HUES6 (cell line): ENCODE measurements at regions not wholly inside any gene's neighbourhood (a gene's known extent, or its start where the extent isn't known, plus 50 kb on each side); places are given as distances from the start of the nearest gene placed in this dataset.

Source experiments
- H3K27ac ChIP-seq: 2 replicates; pipeline ENCODE4 v1.7.0; 2013; ENCODE audit warnings: low read depth, mild to moderate bottlenecking, low read length, inconsistent platforms
- H3K27me3 ChIP-seq: 2 replicates; pipeline ENCODE4 v1.6.1; 2013; ENCODE audit warnings: low read length; ENCODE audit not compliant: control insufficient read depth, insufficient read depth
- H3K36me3 ChIP-seq: 2 replicates; pipeline ENCODE4 v1.6.1; 2013; ENCODE audit warnings: low read length; ENCODE audit not compliant: control insufficient read depth, insufficient read depth
- H3K4me1 ChIP-seq: 2 replicates; pipeline ENCODE4 v1.6.1; 2013; ENCODE audit warnings: low read length; ENCODE audit not compliant: control insufficient read depth, insufficient read depth
- H3K4me3 ChIP-seq: 2 replicates; pipeline ENCODE4 v1.5.1; 2013; ENCODE audit warnings: low read depth, low read length
- H3K9ac ChIP-seq: one replicate; pipeline ENCODE4 v1.6.1; 2013; ENCODE audit warnings: mild to moderate bottlenecking, low read length
- H3K9me3 ChIP-seq: 2 replicates; pipeline ENCODE4 v1.6.1; 2013; ENCODE audit warnings: low read depth, low read length; ENCODE audit not compliant: control insufficient read depth, insufficient read depth

GRCh38 chr9:23412046-23412445 lies 414.0 kb downstream of the ELAVL2 start:
- no peak overlapping the region for H3K4me3 ChIP-seq
- H3K27ac ChIP-seq = no peak overlapping the region
- H3K9ac ChIP-seq = no peak overlapping the region
- H3K27me3 ChIP-seq = no peaks in the 10 kb centered on the region
- H3K36me3 ChIP-seq = no peaks in the 10 kb centered on the region
- no peaks in the 10 kb centered on the region for H3K9me3 ChIP-seq
- no peaks in the 10 kb centered on the region for H3K4me1 ChIP-seq

- Histone ChIP-seq H3K4me1 (no peaks in the 10 kb centered on the region), H3K9ac (no peak overlapping the region), H3K27ac (no peak overlapping the region)
These were observed 413.6 kb downstream of the ELAVL2 start for GRCh38 chr9:23412458-23412857.

GRCh38 chr9:23413541-23413940 lies 412.5 kb downstream of the ELAVL2 start:
- no peak overlapping the region for H3K27ac ChIP-seq
- H3K4me1 ChIP-seq = no peaks in the 10 kb centered on the region
- H3K9me3 ChIP-seq = no peaks in the 10 kb centered on the region
- H3K36me3 ChIP-seq = no peaks in the 10 kb centered on the region
- H3K4me3 ChIP-seq = no peak overlapping the region
- H3K27me3 ChIP-seq = no peaks in the 10 kb centered on the region
- H3K9ac ChIP-seq = no peak overlapping the region

More at GRCh38 chr9:23412458-23412857, 413.6 kb downstream of the ELAVL2 start:
- no peaks in the 10 kb centered on the region for H3K27me3 ChIP-seq
- H3K9me3 ChIP-seq = no peaks in the 10 kb centered on the region
- H3K4me3 ChIP-seq = no peak overlapping the region
- no peaks in the 10 kb centered on the region for H3K36me3 ChIP-seq

GRCh38 chr9:23423999-23424398 lies 402.0 kb downstream of the ELAVL2 start:
- no peaks in the 10 kb centered on the region for H3K9me3 ChIP-seq
- no peak overlapping the region for H3K9ac ChIP-seq
- H3K27ac ChIP-seq = no peak overlapping the region
- no peaks in the 10 kb centered on the region for H3K36me3 ChIP-seq
- H3K4me3 ChIP-seq = no peak overlapping the region
- no peaks in the 10 kb centered on the region for H3K4me1 ChIP-seq
- H3K27me3 ChIP-seq = no peaks in the 10 kb centered on the region

- Histone ChIP-seq H3K9ac (no peak overlapping the region), H3K9me3 (no peaks in the 10 kb centered on the region)
These were observed 399.9 kb downstream of the ELAVL2 start for GRCh38 chr9:23426144-23426543.

GRCh38 chr9:23431459-23431858 lies 394.6 kb downstream of the ELAVL2 start:
- no peak overlapping the region for H3K27ac ChIP-seq
- H3K27me3 ChIP-seq = no peaks in the 10 kb centered on the region
- H3K9ac ChIP-seq = no peak overlapping the region
- no peak overlapping the region for H3K4me3 ChIP-seq
- H3K9me3 ChIP-seq = no peaks in the 10 kb centered on the region
- H3K36me3 ChIP-seq = no peaks in the 10 kb centered on the region
- H3K4me1 ChIP-seq = no peaks in the 10 kb centered on the region

More at GRCh38 chr9:23426144-23426543, 399.9 kb downstream of the ELAVL2 start:
- Histone ChIP-seq H3K36me3 (no peaks in the 10 kb centered on the region), H3K4me3 (no peak overlapping the region), H3K27me3 (no peaks in the 10 kb centered on the region), H3K27ac (no peak overlapping the region), H3K4me1 (no peaks in the 10 kb centered on the region)

- Histone ChIP-seq H3K27ac (no peak overlapping the region), H3K36me3 (no peaks in the 10 kb centered on the region), H3K9ac (no peak overlapping the region), H3K9me3 (no peaks in the 10 kb centered on the region), H3K4me1 (no peaks in the 10 kb centered on the region), H3K4me3 (no peak overlapping the region), H3K27me3 (no peaks in the 10 kb centered on the region)
These were observed 391.4 kb downstream of the ELAVL2 start for GRCh38 chr9:23434654-23435053.

- H3K27ac ChIP-seq = no peak overlapping the region
- H3K4me1 ChIP-seq = no peaks in the 10 kb centered on the region
- no peaks in the 10 kb centered on the region for H3K27me3 ChIP-seq
These were observed 387.6 kb downstream of the ELAVL2 start for GRCh38 chr9:23438299-23438907.

GRCh38 chr9:23441275-23441674 lies 384.8 kb downstream of the ELAVL2 start:
- no peaks in the 10 kb centered on the region for H3K27me3 ChIP-seq
- H3K4me3 ChIP-seq = no peak overlapping the region
- no peak overlapping the region for H3K27ac ChIP-seq
- H3K4me1 ChIP-seq = no peaks in the 10 kb centered on the region
- no peaks in the 10 kb centered on the region for H3K9me3 ChIP-seq
- no peak overlapping the region for H3K9ac ChIP-seq
- H3K36me3 ChIP-seq = no peaks in the 10 kb centered on the region

More at GRCh38 chr9:23438299-23438907, 387.6 kb downstream of the ELAVL2 start:
- Histone ChIP-seq H3K36me3 (no peaks in the 10 kb centered on the region), H3K9ac (no peak overlapping the region), H3K4me3 (no peak overlapping the region), H3K9me3 (no peaks in the 10 kb centered on the region)

GRCh38 chr9:23444658-23445057 lies 381.4 kb downstream of the ELAVL2 start:
- H3K4me1 ChIP-seq = no peaks in the 10 kb centered on the region

GRCh38 chr9:23447166-23447565 lies 378.9 kb downstream of the ELAVL2 start:
- H3K9ac ChIP-seq = no peak overlapping the region
- H3K9me3 ChIP-seq = 0 out of 2 replicates have a peak, but pooled peaks cover 5% of the 10 kb centered on the region
- no peak overlapping the region for H3K27ac ChIP-seq
- H3K36me3 ChIP-seq = no peaks in the 10 kb centered on the region
- H3K4me3 ChIP-seq = no peak overlapping the region
- H3K4me1 ChIP-seq = no peaks in the 10 kb centered on the region
- H3K27me3 ChIP-seq = no peaks in the 10 kb centered on the region

More at GRCh38 chr9:23444658-23445057, 381.4 kb downstream of the ELAVL2 start:
- Histone ChIP-seq H3K9ac (no peak overlapping the region), H3K27me3 (no peaks in the 10 kb centered on the region), H3K36me3 (no peaks in the 10 kb centered on the region), H3K27ac (no peak overlapping the region), H3K9me3 (no peaks in the 10 kb centered on the region), H3K4me3 (no peak overlapping the region)
